SK-N-SH (cell line): ENCODE measurements at regions not wholly inside any gene's neighbourhood (a gene's known extent, or its start where the extent isn't known, plus 50 kb on each side); places are given as distances from the start of the nearest gene placed in this dataset.

Experiments used
- CTCF ChIA-PET: fragments of 300-600, 350-600 bp; formaldehyde crosslinking; extraction: SDS; loops from one replicate; lab custom pipeline; 2021; lab: Yijun Ruan, JAX
- POLR2A ChIA-PET: fragments of 350-600 bp; sonication (Branson Sonifier 250); formaldehyde crosslinking; extraction: SDS; loops from one replicate; lab custom pipeline; 2020; ENCODE audit warnings: antibody characterized with exemption, inconsistent platforms; lab: Yijun Ruan, JAX
- DNase-seq: peaks from one replicate; pipeline ENCODE4 v3.0.0; 2012
- H2AFZ ChIP-seq: fragments of 200-600 bp; sonication (generic); 2 replicates; pipeline ENCODE4 v1.8.1; 2016; ENCODE audit warnings: antibody characterized with exemption, mild to moderate bottlenecking, low read depth
- H3F3A ChIP-seq: fragments of 200-600 bp; sonication (generic); replicated peaks from 2 replicates; pipeline ENCODE3; 2016; ENCODE audit warnings: antibody characterized with exemption, mild to moderate bottlenecking; ENCODE audit not compliant: insufficient read depth
- H3K27ac ChIP-seq, 2 experiments: fragments of 200-500 bp in 1 of 2; fragments of 200-600 bp in 1 of 2; sonication (Bioruptor generic) in 1 of 2; sonication (generic), shearing (Covaris generic) in 1 of 2; 2 replicates each; pipeline versions ENCODE4 v1.5.1 to v1.6.1; 2014 to 2016; ENCODE audit warnings: low read depth in 2 of 2, inconsistent platforms in 1 of 2, low read length in 1 of 2, mild to moderate bottlenecking in 1 of 2, mixed read lengths in 1 of 2
- H3K27me3 ChIP-seq: fragments of 200-600 bp; sonication (generic), shearing (Covaris generic); 2 replicates; pipeline ENCODE4 v1.6.1; 2016; ENCODE audit warnings: mixed run types; ENCODE audit not compliant: insufficient read depth
- H3K36me3 ChIP-seq, 2 experiments: fragments of 200-500 bp in 1 of 2; fragments of 200-600 bp in 1 of 2; sonication (Bioruptor generic) in 1 of 2; sonication (generic) in 1 of 2; replicated peaks in 1 of 2; 2 replicates each; pipeline versions ENCODE3 to v1.5.1; 2014 to 2016; ENCODE audit warnings: low read length in 1 of 2, mild to moderate bottlenecking in 1 of 2; ENCODE audit not compliant: insufficient read depth in 2 of 2, control insufficient read depth in 1 of 2
- H3K4me1 ChIP-seq, 2 experiments: fragments of 200-500 bp in 1 of 2; fragments of 200-600 bp in 1 of 2; sonication (Bioruptor generic) in 1 of 2; sonication (generic), shearing (Covaris generic) in 1 of 2; 2 replicates each; pipeline versions ENCODE4 v1.5.1 to v1.6.1; 2014 to 2016; ENCODE audit warnings: low read depth in 1 of 2, low read length in 1 of 2, mixed run types in 1 of 2; ENCODE audit not compliant: insufficient read depth in 2 of 2, control insufficient read depth in 1 of 2
- H3K4me2 ChIP-seq: fragments of 200-600 bp; sonication (generic), shearing (Covaris generic); 2 replicates; pipeline ENCODE4 v1.6.1; 2017; ENCODE audit warnings: mixed run types
- H3K4me3 ChIP-seq, 2 experiments: fragments of 200-500 bp in 1 of 2; fragments of 200-600 bp in 1 of 2; sonication (Bioruptor generic) in 1 of 2; sonication (generic), shearing (Covaris generic) in 1 of 2; 2 replicates each; pipeline versions ENCODE4 v1.5.1 to v1.8.1; 2014 to 2016; ENCODE audit warnings: low read depth in 2 of 2, inconsistent platforms in 1 of 2, low read length in 1 of 2, mild to moderate bottlenecking in 1 of 2, mixed read lengths in 1 of 2, moderate library complexity in 1 of 2
- H3K79me2 ChIP-seq: fragments of 200-600 bp; sonication (generic); 2 replicates; pipeline ENCODE4 v1.8.1; 2017; ENCODE audit warnings: mild to moderate bottlenecking; ENCODE audit not compliant: insufficient read depth
- H3K9ac ChIP-seq: fragments of 200-600 bp; sonication (generic); 2 replicates; pipeline ENCODE4 v1.6.1; 2017; ENCODE audit warnings: mixed run types
- H3K9me2 ChIP-seq: fragments of 200-600 bp; sonication (generic); 2 replicates; pipeline ENCODE4 v1.6.1; 2017; ENCODE audit warnings: mixed run types
- H3K9me3 ChIP-seq: fragments of 200-600 bp; sonication (generic); 2 replicates; pipeline ENCODE4 v1.6.1; 2017; ENCODE audit warnings: mixed run types, mild to moderate bottlenecking, moderate library complexity
- H4K20me1 ChIP-seq: fragments of 200-600 bp; sonication (generic); 2 replicates; pipeline ENCODE4 v1.6.1; 2017; ENCODE audit warnings: mild to moderate bottlenecking, mixed run types; ENCODE audit not compliant: insufficient read depth
- CHD2 ChIP-seq: fragments of 150-350 bp; IDR thresholded peaks from 2 replicates; pipeline ENCODE4 v1.6.1; 2018; ENCODE audit warnings: low read length; ENCODE audit not compliant: partially characterized antibody
- ELF1 ChIP-seq: IDR thresholded peaks from 2 replicates; pipeline ENCODE4 v1.4.0; 2012
- EP300 ChIP-seq, 2 experiments: IDR thresholded peaks; 2 replicates each; pipeline versions ENCODE4 v1.4.0 to v1.6.1; 2012; ENCODE audit warnings: borderline replicate concordance in 1 of 2, low read depth in 1 of 2, low read length in 1 of 2
- FOXJ3 ChIP-seq: sonication (generic); formaldehyde crosslinking; IDR thresholded peaks from 2 replicates; pipeline ENCODE4 v1.5.1; 2020; ENCODE audit warnings: mild to moderate bottlenecking, missing genetic modification reagents
- GATA2 ChIP-seq: sonication (generic); formaldehyde crosslinking; IDR thresholded peaks from 2 replicates; pipeline ENCODE4 v1.5.0; 2020; ENCODE audit warnings: mild to moderate bottlenecking, missing genetic modification reagents
- MEF2A ChIP-seq: IDR thresholded peaks from 2 replicates; pipeline ENCODE4 v1.4.0; 2012; ENCODE audit warnings: low read depth, borderline replicate concordance
- MXI1 ChIP-seq: IDR thresholded peaks from 2 replicates; pipeline ENCODE4 v1.6.1; 2012; ENCODE audit warnings: mild to moderate bottlenecking, low read depth, low read length, improper control_type of control experiment
- POLR2AphosphoS5 ChIP-seq: IDR thresholded peaks from 2 replicates; pipeline ENCODE4 v1.6.1; 2012; ENCODE audit warnings: low read depth, low read length
- RAD21 ChIP-seq: IDR thresholded peaks from 2 replicates; pipeline ENCODE4 v1.6.1; 2012; ENCODE audit warnings: mild to moderate bottlenecking, low read length
- RCOR1 ChIP-seq: fragments of 150-350 bp; IDR thresholded peaks from 2 replicates; pipeline ENCODE4 v1.6.1; 2017; ENCODE audit warnings: antibody characterized with exemption, low read length
- SIN3A ChIP-seq: IDR thresholded peaks from 2 replicates; pipeline ENCODE4 v1.6.1; 2012; ENCODE audit warnings: low read depth, mild to moderate bottlenecking, low read length, moderate library complexity, borderline replicate concordance
- SMC3 ChIP-seq: IDR thresholded peaks from 2 replicates; pipeline ENCODE4 v1.6.1; 2012; ENCODE audit warnings: low read depth, low read length, improper control_type of control experiment
- TAF1 ChIP-seq: IDR thresholded peaks from 2 replicates; pipeline ENCODE4 v1.6.1; 2012; ENCODE audit warnings: low read depth, mild to moderate bottlenecking, low read length, moderate library complexity, borderline replicate concordance
- TCF12 ChIP-seq: IDR thresholded peaks from 2 replicates; pipeline ENCODE4 v1.4.0; 2012
- TEAD4 ChIP-seq: IDR thresholded peaks from 2 replicates; pipeline ENCODE4 v1.4.0; 2012; ENCODE audit warnings: mild to moderate bottlenecking, borderline replicate concordance; ENCODE audit not compliant: insufficient read depth
- YY1 ChIP-seq: IDR thresholded peaks from 2 replicates; pipeline ENCODE4 v1.4.0; 2012; ENCODE audit warnings: low read depth, mild to moderate bottlenecking
- WGBS: methylation state at CpG from one replicate; pipeline ENCODE4 v1.1.6; 2017; ENCODE audit warnings: low lambda C conversion rate; 5-methylcytosine and 5-hydroxymethylcytosine counted together
- TF ChIP-seq, protein P1 (sequence below): fragments of 200-600 bp; sonication (generic); IDR thresholded peaks from 2 replicates; pipeline ENCODE4 v1.6.1; 2017; ENCODE audit warnings: antibody characterized with exemption, mild to moderate bottlenecking, moderate library complexity
- TF ChIP-seq, protein P2 (sequence below): IDR thresholded peaks from 2 replicates; pipeline ENCODE4 v1.4.0; 2012; ENCODE audit warnings: low read depth
- TF ChIP-seq, protein P3 (sequence below): IDR thresholded peaks from 2 replicates; pipeline ENCODE4 v1.6.1; 2012; ENCODE audit warnings: mild to moderate bottlenecking, low read depth, low read length, moderate library complexity

DNA sequence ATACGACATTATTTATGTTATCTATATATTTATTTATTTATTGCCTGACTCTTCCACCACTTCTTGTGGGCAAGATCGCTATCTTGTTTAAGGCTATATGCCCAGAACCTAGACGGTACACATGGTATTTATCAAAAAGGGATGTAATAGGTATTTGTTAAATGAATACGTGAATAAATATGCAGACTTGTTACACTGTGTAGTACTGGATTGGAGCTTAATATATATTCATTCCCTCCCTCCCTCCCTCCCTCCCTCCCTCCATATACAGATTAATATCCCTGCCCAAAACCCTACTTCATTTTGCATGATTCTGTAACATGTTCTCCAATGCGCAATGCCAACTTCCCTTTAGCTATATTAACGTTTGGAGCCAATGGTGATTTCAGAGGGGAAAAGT is 1273.7 kb upstream of the AUTS2 start:
- no peak overlapping the region for H3K9ac ChIP-seq
- H2AFZ ChIP-seq, result no peak overlapping the region
- WGBS, result 61% methylated on average over 6 of the region's 6 CpGs
- no peak overlapping the region for H3K4me3 ChIP-seq
- H4K20me1 ChIP-seq, result no peaks in the 10 kb centered on the region
- H3K4me1 ChIP-seq, result peaks cover 0 to 15% of the 10 kb centered on the region in 2 experiments; a peak in 2 of 4 replicates
- H3K27me3 ChIP-seq, result no peaks in the 10 kb centered on the region
- H3K36me3 ChIP-seq, result no peaks in the 10 kb centered on the region
- no peaks in the 10 kb centered on the region for H3F3A ChIP-seq
- H3K79me2 ChIP-seq, result no peaks in the 10 kb centered on the region
- H3K9me2 ChIP-seq, result no peaks in the 10 kb centered on the region
- ChIA-PET POLR2A (no interaction called here), CTCF (interaction anchor here (0.9 kb wide), 1 partner anchor 195 kb away, joined by 3 read pairs; no protein-coding TSS in a partner anchor)
- TF ChIP-seq, protein P1, sequence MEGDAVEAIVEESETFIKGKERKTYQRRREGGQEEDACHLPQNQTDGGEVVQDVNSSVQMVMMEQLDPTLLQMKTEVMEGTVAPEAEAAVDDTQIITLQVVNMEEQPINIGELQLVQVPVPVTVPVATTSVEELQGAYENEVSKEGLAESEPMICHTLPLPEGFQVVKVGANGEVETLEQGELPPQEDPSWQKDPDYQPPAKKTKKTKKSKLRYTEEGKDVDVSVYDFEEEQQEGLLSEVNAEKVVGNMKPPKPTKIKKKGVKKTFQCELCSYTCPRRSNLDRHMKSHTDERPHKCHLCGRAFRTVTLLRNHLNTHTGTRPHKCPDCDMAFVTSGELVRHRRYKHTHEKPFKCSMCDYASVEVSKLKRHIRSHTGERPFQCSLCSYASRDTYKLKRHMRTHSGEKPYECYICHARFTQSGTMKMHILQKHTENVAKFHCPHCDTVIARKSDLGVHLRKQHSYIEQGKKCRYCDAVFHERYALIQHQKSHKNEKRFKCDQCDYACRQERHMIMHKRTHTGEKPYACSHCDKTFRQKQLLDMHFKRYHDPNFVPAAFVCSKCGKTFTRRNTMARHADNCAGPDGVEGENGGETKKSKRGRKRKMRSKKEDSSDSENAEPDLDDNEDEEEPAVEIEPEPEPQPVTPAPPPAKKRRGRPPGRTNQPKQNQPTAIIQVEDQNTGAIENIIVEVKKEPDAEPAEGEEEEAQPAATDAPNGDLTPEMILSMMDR, result no peak
- TF ChIP-seq YY1 (no peak), SMC3 (no peak), RAD21 (no peak), TAF1 (no peak), FOXJ3 (CRISPR knock-in tag) (no peak), TCF12 (no peak), SIN3A (no peak), MEF2A (no peak), POLR2AphosphoS5 (no peak), RCOR1 (no peak), ELF1 (no peak), TEAD4 (no peak), CHD2 (no peak), GATA2 (CRISPR knock-in tag) (no peak), EP300 (IDR thresholded peaks at IDR 0.05; ENCODE audit: borderline replicate concordance in 1 of 2, low read depth in 1 of 2, low read length in 1 of 2) (no peak), MXI1 (no peak)
- TF ChIP-seq, protein P2, sequence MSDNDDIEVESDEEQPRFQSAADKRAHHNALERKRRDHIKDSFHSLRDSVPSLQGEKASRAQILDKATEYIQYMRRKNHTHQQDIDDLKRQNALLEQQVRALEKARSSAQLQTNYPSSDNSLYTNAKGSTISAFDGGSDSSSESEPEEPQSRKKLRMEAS, result no peak
- TF ChIP-seq, protein P3, sequence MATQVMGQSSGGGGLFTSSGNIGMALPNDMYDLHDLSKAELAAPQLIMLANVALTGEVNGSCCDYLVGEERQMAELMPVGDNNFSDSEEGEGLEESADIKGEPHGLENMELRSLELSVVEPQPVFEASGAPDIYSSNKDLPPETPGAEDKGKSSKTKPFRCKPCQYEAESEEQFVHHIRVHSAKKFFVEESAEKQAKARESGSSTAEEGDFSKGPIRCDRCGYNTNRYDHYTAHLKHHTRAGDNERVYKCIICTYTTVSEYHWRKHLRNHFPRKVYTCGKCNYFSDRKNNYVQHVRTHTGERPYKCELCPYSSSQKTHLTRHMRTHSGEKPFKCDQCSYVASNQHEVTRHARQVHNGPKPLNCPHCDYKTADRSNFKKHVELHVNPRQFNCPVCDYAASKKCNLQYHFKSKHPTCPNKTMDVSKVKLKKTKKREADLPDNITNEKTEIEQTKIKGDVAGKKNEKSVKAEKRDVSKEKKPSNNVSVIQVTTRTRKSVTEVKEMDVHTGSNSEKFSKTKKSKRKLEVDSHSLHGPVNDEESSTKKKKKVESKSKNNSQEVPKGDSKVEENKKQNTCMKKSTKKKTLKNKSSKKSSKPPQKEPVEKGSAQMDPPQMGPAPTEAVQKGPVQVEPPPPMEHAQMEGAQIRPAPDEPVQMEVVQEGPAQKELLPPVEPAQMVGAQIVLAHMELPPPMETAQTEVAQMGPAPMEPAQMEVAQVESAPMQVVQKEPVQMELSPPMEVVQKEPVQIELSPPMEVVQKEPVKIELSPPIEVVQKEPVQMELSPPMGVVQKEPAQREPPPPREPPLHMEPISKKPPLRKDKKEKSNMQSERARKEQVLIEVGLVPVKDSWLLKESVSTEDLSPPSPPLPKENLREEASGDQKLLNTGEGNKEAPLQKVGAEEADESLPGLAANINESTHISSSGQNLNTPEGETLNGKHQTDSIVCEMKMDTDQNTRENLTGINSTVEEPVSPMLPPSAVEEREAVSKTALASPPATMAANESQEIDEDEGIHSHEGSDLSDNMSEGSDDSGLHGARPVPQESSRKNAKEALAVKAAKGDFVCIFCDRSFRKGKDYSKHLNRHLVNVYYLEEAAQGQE, result no peak
- TF ChIP-seq, all 33 proteins: peak for 0
- no peak overlapping the region for H3K27ac ChIP-seq
- H3K4me2 ChIP-seq, result no peak overlapping the region
- H3K9me3 ChIP-seq, result no peaks in the 10 kb centered on the region
- DNase-seq, result no peak
